ENCODE measurements at regions not wholly inside any gene's neighbourhood (a gene's known extent, or its start where the extent isn't known, plus 50 kb on each side); places are given as distances from the start of the nearest gene placed in this dataset.

GRCh38 chr2:172674034-172674967, 61.3 kb upstream of the RAPGEF4 start (continued):
- TF ChIP-seq POLR2AphosphoS2 (IDR thresholded peaks at IDR 0.05; ENCODE audit: low read length) (no peak), ZNF318 (IDR thresholded peaks at IDR 0.05; ENCODE audit: borderline replicate concordance in 1 of 2, low read depth in 1 of 2) (no peak), SP1 (CRISPR knock-in tag; IDR thresholded peaks at IDR 0.05) (no peak), ZNF23 (CRISPR knock-in tag; IDR thresholded peaks at IDR 0.05) (no peak), E2F6 (IDR thresholded peaks at IDR 0.05; ENCODE audit: borderline replicate concordance in 1 of 2, extremely low read depth in 1 of 2, insufficient read depth in 1 of 2, insufficient read length in 1 of 2, low read depth in 1 of 2, low read length in 1 of 2, poor library complexity in 1 of 2, severe bottlenecking in 1 of 2) (peak; percentile 74 to 96), HMGN3 (IDR thresholded peaks at IDR 0.05; ENCODE audit: borderline replicate concordance, extremely low read depth, insufficient read length, low read depth, low read length) (peak; percentile 31), CBX3 (IDR thresholded peaks at IDR 0.05; ENCODE audit: borderline replicate concordance in 1 of 2, low read length in 2 of 2) (peak in 1 of 2 experiments; percentile 58; a peak in 1 of 3 replicates), MYC (IDR thresholded peaks at IDR 0.05; ENCODE audit: low read depth, low read length) (peak; percentile 79), MYC (CRISPR knock-in tag; IDR thresholded peaks at IDR 0.05; ENCODE audit: borderline replicate concordance, low read depth) (no peak), ZNF239 (CRISPR knock-in tag; IDR thresholded peaks at IDR 0.05) (no peak), DEAF1 (CRISPR knock-in tag; IDR thresholded peaks at IDR 0.05) (peak; percentile 61; the same call in 1 of the 2 replicates), ZBTB2 (IDR thresholded peaks at IDR 0.05) (no peak), CTBP1 (IDR thresholded peaks at IDR 0.05; ENCODE audit: borderline replicate concordance) (peak; percentile 7; the same call in 1 of the 2 replicates)
